ENCODE measurements at regions not wholly inside any gene's neighbourhood (a gene's known extent, or its start where the extent isn't known, plus 50 kb on each side); places are given as distances from the start of the nearest gene placed in this dataset.

- H3K36me3 Mint-ChIP-seq = no peaks in the 10 kb centered on the region
- H3K27ac Mint-ChIP-seq = no peak overlapping the region
- no peak for ATAC-seq
- H3K27me3 Mint-ChIP-seq = peaks cover 26% of the 10 kb centered on the region
- no peaks in the 10 kb centered on the region for H3K9me3 Mint-ChIP-seq
- H3K4me1 Mint-ChIP-seq = no peaks in the 10 kb centered on the region
- no peak overlapping the region for H3K4me3 Mint-ChIP-seq
Measured at GRCh38 chr2:236724200-236724599, 154.6 kb downstream of the ACKR3 start.

GRCh38 chr2:236726701-236727450, 157.3 kb downstream of the ACKR3 start:
- Mint-ChIP-seq H3K27me3 (peaks cover 23% of the 10 kb centered on the region), H3K36me3 (no peaks in the 10 kb centered on the region), H3K4me3 (no peak overlapping the region), H3K27ac (no peak overlapping the region), H3K9me3 (no peaks in the 10 kb centered on the region), H3K4me1 (no peaks in the 10 kb centered on the region)
- ATAC-seq = no peak

DNA sequence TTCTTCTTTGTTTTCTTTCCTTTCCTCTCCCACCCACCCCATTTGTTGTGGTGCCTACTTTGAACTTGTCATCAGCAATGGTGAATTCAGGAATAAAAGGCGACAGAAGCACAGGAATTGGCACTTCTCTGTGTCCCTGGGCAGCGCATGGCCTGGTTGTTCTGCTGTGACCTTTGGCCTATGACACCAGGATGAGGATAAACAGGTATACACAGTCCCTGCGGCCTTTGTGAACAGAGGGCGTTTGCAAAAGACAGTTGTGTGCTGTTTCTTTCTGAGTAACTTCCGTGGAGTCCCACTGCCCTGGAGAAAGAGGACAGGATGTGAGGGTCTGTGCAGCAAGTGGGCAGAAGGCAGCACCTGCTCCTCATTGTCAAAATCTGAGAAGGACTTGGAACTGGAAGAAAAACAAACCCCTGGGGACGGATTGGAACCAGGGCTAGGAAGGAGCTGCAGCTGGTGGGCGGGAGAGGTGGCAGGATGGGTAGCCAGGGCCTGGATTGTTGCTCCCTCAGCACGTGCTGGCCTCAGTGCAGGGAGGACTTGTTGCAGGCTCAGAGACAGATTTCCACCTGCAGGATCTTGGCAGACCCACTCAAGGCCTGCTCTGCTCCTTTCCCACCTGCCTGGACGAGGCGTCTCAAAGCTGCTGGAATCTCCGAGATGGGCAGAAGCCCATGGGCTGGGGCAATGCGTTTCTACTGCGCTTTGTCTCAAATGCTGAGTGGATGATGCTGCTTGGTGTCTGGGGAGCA, 159.5 kb downstream of the ACKR3 start:
- H3K27me3 Mint-ChIP-seq = peaks cover 27% of the 10 kb centered on the region
- ATAC-seq = no peak
- no peaks in the 10 kb centered on the region for H3K36me3 Mint-ChIP-seq
- no peaks in the 10 kb centered on the region for H3K9me3 Mint-ChIP-seq
- no peaks in the 10 kb centered on the region for H3K4me1 Mint-ChIP-seq
- H3K27ac Mint-ChIP-seq = no peak overlapping the region
- H3K4me3 Mint-ChIP-seq = no peak overlapping the region

DNA sequence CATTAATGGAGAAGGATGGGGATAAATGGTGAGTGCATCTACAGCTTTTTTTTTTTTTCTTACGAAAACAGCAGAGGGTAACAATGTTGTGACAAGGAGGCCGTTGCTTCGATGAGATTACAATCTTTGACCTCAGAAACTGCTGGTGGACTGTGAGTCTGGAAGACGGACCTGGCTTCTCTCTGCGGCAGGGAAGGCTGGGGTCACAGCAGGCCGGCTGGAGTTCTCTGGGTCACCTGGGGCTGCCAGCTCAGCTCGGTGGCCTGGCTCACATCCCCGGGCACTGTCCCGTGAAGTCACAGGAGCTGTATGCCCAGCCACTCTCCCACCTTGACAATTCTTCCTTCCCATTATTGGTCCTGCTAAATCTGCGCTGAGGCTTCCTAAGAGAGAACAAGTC, 160.8 kb downstream of the ACKR3 start:
- ATAC-seq = no peak
- Mint-ChIP-seq H3K36me3 (no peaks in the 10 kb centered on the region), H3K27ac (no peak overlapping the region), H3K27me3 (peaks cover 29% of the 10 kb centered on the region), H3K4me1 (no peaks in the 10 kb centered on the region), H3K9me3 (no peaks in the 10 kb centered on the region), H3K4me3 (no peak overlapping the region)

DNA sequence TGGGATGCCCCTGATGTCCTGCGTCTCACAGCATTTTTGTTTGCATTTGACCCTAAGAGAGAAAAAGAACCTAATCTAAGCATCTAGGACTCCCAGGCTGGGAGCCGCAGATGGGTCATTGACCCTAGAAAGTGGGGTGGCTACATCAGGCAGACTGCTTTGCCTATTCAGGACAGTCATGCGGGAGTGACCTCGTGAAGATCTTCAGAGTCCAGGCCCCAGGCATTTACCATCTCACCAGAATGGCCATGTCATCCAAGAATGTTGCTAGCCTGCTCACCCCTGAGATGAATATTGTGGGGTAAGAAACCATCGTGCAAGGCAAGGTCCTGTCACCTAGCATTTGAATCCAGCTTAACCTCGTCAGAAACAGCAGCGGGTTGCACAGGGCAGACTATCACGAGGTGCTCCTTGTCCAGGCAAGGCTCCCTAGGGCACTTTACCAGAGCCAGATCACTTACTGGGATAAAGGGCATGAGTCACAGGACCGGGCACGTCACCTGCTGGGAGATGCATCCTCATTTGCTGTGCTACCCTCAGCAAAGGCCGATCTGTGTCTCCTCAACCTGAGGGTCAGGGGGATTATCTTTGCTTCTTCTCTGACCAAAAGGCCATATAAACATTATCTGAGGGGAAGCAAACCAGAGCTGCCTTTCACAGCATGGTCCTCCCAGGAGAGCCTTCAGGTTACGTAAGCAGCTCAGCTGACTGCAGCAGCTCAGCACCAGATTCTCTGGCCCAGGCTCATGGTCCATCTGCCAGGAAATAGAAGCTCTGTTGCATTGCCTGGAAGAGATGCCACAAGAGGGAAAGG, 162.3 kb downstream of the ACKR3 start:
- Mint-ChIP-seq H3K9me3 (no peaks in the 10 kb centered on the region), H3K4me3 (no peak overlapping the region), H3K36me3 (no peaks in the 10 kb centered on the region), H3K27ac (no peak overlapping the region), H3K27me3 (peaks cover 20% of the 10 kb centered on the region), H3K4me1 (no peaks in the 10 kb centered on the region)
- ATAC-seq = no peak

DNA sequence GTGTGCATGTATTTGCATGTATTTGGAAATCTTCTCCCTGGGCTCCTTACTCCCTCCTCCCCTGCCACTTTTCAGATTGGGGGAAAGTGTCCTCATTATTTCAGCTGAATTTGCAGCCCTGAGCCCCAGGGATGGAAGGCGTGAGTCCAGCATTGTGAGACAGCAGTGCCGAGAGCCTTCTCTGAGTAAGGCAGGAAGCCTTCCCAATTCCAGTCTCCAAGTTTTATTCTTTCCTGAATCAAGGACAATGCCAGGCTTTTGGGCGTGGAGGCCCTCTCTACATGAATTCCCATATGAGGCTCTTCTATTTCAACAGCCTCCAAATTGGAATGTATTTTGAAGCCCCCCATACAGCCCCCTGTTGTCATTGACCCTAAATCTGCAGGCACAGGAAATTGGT, 163.5 kb downstream of the ACKR3 start:
- no peak overlapping the region for H3K4me3 Mint-ChIP-seq
- H3K27me3 Mint-ChIP-seq = peaks cover 22% of the 10 kb centered on the region
- no peak for ATAC-seq
- no peaks in the 10 kb centered on the region for H3K36me3 Mint-ChIP-seq
- no peaks in the 10 kb centered on the region for H3K9me3 Mint-ChIP-seq
- H3K4me1 Mint-ChIP-seq = no peaks in the 10 kb centered on the region
- H3K27ac Mint-ChIP-seq = no peak overlapping the region

- Mint-ChIP-seq H3K4me1 (no peaks in the 10 kb centered on the region), H3K27me3 (peaks cover 14% of the 10 kb centered on the region), H3K27ac (no peak overlapping the region), H3K36me3 (no peaks in the 10 kb centered on the region), H3K9me3 (peaks cover 7% of the 10 kb centered on the region), H3K4me3 (no peak overlapping the region)
- no peak for ATAC-seq
Measured at GRCh38 chr2:236735825-236736238, 166.2 kb downstream of the ACKR3 start.

- peaks cover 14% of the 10 kb centered on the region for H3K27me3 Mint-ChIP-seq
- H3K27ac Mint-ChIP-seq = no peak overlapping the region
- no peaks in the 10 kb centered on the region for H3K4me1 Mint-ChIP-seq
- no peak overlapping the region for H3K4me3 Mint-ChIP-seq
- ATAC-seq = no peak
- peaks cover 7% of the 10 kb centered on the region for H3K9me3 Mint-ChIP-seq
- no peaks in the 10 kb centered on the region for H3K36me3 Mint-ChIP-seq
Measured at GRCh38 chr2:236738030-236738429, 168.4 kb downstream of the ACKR3 start.

DNA sequence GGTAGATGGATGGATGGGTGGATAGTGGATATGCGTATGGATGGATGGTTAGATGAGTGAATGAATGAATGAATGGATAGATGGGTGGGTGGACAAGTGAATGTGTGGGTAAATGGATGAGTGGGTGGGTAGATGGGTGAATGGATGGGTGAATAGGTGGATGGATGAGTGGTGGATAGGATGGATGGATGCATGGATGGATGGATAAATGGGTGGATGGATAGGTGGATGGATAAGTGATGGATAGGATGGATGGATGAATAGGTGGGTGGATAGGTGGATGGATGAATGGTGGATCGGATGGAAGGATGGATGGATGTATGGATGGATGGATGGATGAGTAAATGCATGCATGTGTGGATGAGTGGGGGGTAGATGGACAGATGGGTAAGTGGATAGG, 169.3 kb downstream of the ACKR3 start:
- Mint-ChIP-seq H3K4me1 (no peaks in the 10 kb centered on the region), H3K27ac (no peak overlapping the region), H3K4me3 (no peak overlapping the region), H3K36me3 (no peaks in the 10 kb centered on the region), H3K9me3 (peaks cover 7% of the 10 kb centered on the region), H3K27me3 (peaks cover 13% of the 10 kb centered on the region)
- ATAC-seq = no peak

GRCh38 chr2:236739663-236740062, 170.0 kb downstream of the ACKR3 start:
- ATAC-seq = no peak
- Mint-ChIP-seq H3K27ac (no peak overlapping the region), H3K4me1 (no peaks in the 10 kb centered on the region), H3K9me3 (peaks cover 7% of the 10 kb centered on the region), H3K4me3 (no peak overlapping the region), H3K27me3 (peaks cover 8% of the 10 kb centered on the region), H3K36me3 (no peaks in the 10 kb centered on the region)

DNA sequence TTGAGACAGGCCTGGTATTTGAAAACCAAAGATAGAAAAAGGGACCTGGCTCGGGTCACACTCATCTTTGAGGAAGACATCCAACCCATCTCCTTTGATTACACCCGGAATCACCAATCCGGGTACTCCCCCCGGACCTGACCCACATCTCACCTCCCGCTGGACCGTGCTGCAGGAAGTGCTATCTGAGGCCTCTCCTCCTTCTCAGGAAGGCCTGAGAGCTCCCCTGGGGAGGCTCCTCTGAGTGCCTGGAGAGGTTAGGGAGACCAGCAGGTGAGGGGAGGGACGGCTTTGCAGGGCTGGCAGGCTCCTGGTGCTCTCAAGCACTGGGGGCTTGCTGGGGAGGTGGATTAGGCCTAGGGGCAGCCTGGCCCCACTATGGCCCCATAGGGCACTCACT, 170.9 kb downstream of the ACKR3 start:
- peaks cover 7% of the 10 kb centered on the region for H3K9me3 Mint-ChIP-seq
- H3K27me3 Mint-ChIP-seq = peaks cover 8% of the 10 kb centered on the region
- H3K27ac Mint-ChIP-seq = no peak overlapping the region
- H3K4me1 Mint-ChIP-seq = no peaks in the 10 kb centered on the region
- no peak for ATAC-seq
- no peaks in the 10 kb centered on the region for H3K36me3 Mint-ChIP-seq
- no peak overlapping the region for H3K4me3 Mint-ChIP-seq

DNA sequence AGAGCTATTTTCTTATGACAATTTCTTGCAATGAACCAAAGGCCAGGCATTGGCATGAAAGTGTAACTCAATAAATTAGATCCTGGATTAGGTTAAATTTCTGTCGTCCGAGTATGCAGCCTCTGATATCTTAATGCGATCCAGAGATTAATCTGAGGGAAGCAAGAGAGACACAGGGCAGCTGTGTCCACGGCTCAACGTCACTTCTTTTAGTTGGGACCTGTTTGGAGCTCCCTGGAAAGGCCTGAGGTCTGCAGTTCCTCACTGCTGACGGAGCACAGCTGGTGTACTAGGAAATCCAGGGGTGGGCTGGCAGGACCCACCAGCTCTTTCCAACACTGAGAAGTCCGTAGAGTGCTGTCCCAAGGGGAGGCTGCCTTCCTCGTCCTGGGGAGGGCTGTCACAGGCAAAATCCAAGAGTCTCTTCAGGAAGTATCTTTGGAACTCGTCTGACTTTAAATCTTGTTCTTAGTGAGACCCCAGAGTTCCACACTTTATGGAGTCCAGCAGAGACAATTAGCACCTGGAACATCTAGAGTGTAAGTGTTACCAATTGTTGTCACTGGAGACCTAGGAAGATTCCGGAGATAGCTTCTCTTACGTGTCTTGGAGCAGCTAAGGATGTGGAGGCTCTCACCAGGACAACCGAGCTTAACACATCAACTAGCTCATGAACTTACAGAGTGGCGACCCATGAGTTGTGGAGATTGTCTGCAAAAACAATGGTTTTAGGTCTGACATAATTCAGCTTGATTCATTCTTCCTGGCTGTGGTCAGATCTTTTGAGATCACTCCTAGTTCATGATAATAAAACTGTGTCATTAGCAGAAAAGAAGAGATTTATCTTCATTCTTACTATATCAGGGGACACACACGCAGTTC, 173.7 kb downstream of the ACKR3 start:
- no peaks in the 10 kb centered on the region for H3K36me3 Mint-ChIP-seq
- no peak overlapping the region for H3K27ac Mint-ChIP-seq
- H3K4me1 Mint-ChIP-seq = no peaks in the 10 kb centered on the region
- H3K4me3 Mint-ChIP-seq = no peak overlapping the region
- peaks cover 7% of the 10 kb centered on the region for H3K9me3 Mint-ChIP-seq
- peaks cover 21% of the 10 kb centered on the region for H3K27me3 Mint-ChIP-seq
- ATAC-seq = no peak

DNA sequence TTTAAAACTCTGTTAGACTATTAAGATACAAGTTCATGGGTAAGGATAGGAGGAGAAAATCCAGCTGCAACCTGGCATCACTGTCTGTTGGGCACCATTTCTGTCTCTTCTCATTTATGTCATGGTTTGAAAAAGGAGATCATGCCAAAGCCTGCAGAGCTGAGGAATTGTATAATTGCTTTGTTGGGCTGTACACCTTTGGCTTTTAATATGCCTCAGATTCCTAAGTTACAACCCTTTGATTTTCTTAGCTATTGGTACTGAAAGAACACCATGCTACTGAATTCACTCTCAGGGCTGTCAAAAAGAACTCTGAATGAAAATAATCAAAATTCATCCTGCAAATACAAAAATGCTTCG, 174.3 kb downstream of the ACKR3 start:
- H3K36me3 Mint-ChIP-seq = no peaks in the 10 kb centered on the region
- H3K4me1 Mint-ChIP-seq = no peaks in the 10 kb centered on the region
- H3K9me3 Mint-ChIP-seq = peaks cover 2% of the 10 kb centered on the region
- no peak for ATAC-seq
- H3K4me3 Mint-ChIP-seq = no peak overlapping the region
- H3K27ac Mint-ChIP-seq = no peak overlapping the region
- peaks cover 22% of the 10 kb centered on the region for H3K27me3 Mint-ChIP-seq

GRCh38 chr2:236744281-236744705, 174.7 kb downstream of the ACKR3 start:
- H3K4me3 Mint-ChIP-seq = no peak overlapping the region
- no peaks in the 10 kb centered on the region for H3K9me3 Mint-ChIP-seq
- peaks cover 26% of the 10 kb centered on the region for H3K27me3 Mint-ChIP-seq
- no peak overlapping the region for H3K27ac Mint-ChIP-seq
- H3K4me1 Mint-ChIP-seq = no peaks in the 10 kb centered on the region
- no peak for ATAC-seq
- no peaks in the 10 kb centered on the region for H3K36me3 Mint-ChIP-seq

- Mint-ChIP-seq H3K4me3 (no peak overlapping the region), H3K4me1 (no peaks in the 10 kb centered on the region), H3K27ac (no peak overlapping the region), H3K36me3 (no peaks in the 10 kb centered on the region), H3K27me3 (peaks cover 31% of the 10 kb centered on the region), H3K9me3 (no peaks in the 10 kb centered on the region)
- no peak for ATAC-seq
Measured at GRCh38 chr2:236744716-236745115, 175.1 kb downstream of the ACKR3 start.
